ENCODE measurements at regions not wholly inside any gene's neighbourhood (a gene's known extent, or its start where the extent isn't known, plus 50 kb on each side); places are given as distances from the start of the nearest gene placed in this dataset.

- DNase-seq = no peak
These were observed 171.6 kb downstream of the SLC6A15 start for GRCh38 chr12:84741031-84741430.

GRCh38 chr12:84740602-84741001 lies 172.0 kb downstream of the SLC6A15 start:
- DNase-seq = no peak

GRCh38 chr12:84738481-84738972 lies 174.1 kb downstream of the SLC6A15 start:
- DNase-seq = no peak

- DNase-seq = no peak
These were observed 179.7 kb downstream of the SLC6A15 start for GRCh38 chr12:84732828-84733340.

- no peak for DNase-seq
These were observed 181.9 kb downstream of the SLC6A15 start for GRCh38 chr12:84730561-84731162.

GRCh38 chr12:84727961-84728360 lies 184.6 kb downstream of the SLC6A15 start:
- DNase-seq = no peak

GRCh38 chr12:84726780-84727179 lies 185.8 kb downstream of the SLC6A15 start:
- DNase-seq = no peak

GRCh38 chr12:84723988-84724387 lies 188.6 kb downstream of the SLC6A15 start:
- no peak for DNase-seq

- DNase-seq = no peak
These were observed 192.6 kb downstream of the SLC6A15 start for GRCh38 chr12:84719997-84720396.

- DNase-seq = no peak
These were observed 193.7 kb downstream of the SLC6A15 start for GRCh38 chr12:84718906-84719305.

GRCh38 chr12:84712747-84713146 lies 199.9 kb downstream of the SLC6A15 start:
- no peak for DNase-seq

GRCh38 chr12:84706374-84706773 lies 206.2 kb downstream of the SLC6A15 start:
- no peak for DNase-seq

- no peak for DNase-seq
These were observed 207.7 kb downstream of the SLC6A15 start for GRCh38 chr12:84704856-84705255.

- DNase-seq = no peak
These were observed 210.6 kb downstream of the SLC6A15 start for GRCh38 chr12:84702001-84702400.

- DNase-seq = no peak
These were observed 211.6 kb downstream of the SLC6A15 start for GRCh38 chr12:84701041-84701440.

- no peak for DNase-seq
These were observed 213.8 kb downstream of the SLC6A15 start for GRCh38 chr12:84698576-84699333.

GRCh38 chr12:84696908-84697540 lies 215.6 kb downstream of the SLC6A15 start:
- no peak for DNase-seq

- no peak for DNase-seq
These were observed 216.3 kb downstream of the SLC6A15 start for GRCh38 chr12:84696281-84696680.

GRCh38 chr12:84694116-84694515 lies 218.5 kb downstream of the SLC6A15 start:
- no peak for DNase-seq

GRCh38 chr12:84692071-84692470 lies 220.5 kb downstream of the SLC6A15 start:
- DNase-seq = no peak

GRCh38 chr12:84691266-84691665 lies 221.3 kb downstream of the SLC6A15 start:
- DNase-seq = no peak

GRCh38 chr12:84689638-84690037 lies 223.0 kb downstream of the SLC6A15 start:
- DNase-seq = no peak

- DNase-seq = no peak
These were observed 227.2 kb downstream of the SLC6A15 start for GRCh38 chr12:84685379-84685778.

GRCh38 chr12:84676787-84677186 lies 235.8 kb downstream of the SLC6A15 start:
- no peak for DNase-seq

Data from hematopoietic multipotent progenitor cell treated with erythropoietin and hydrocortisone succinate and interleukin-3 and kit ligand, for 8 days (in vitro differentiated cells).